HG03442 (cell line): ENCODE measurements at regions not wholly inside any gene's neighbourhood (a gene's known extent, or its start where the extent isn't known, plus 50 kb on each side); places are given as distances from the start of the nearest gene placed in this dataset.
"Not testable (repeated sequence)": the region's sequence is repeated elsewhere in the genome, so short reads cannot be mapped to it uniquely, and the experiment has no call there.

Experiments
- ATAC-seq: cut with Tn5 transposase; IDR thresholded peaks from one replicate; pipeline ENCODE4 v1.9.1; 2021; ENCODE audit warnings: mild to moderate bottlenecking, moderate library complexity; ENCODE audit not compliant: unreplicated experiment

DNA sequence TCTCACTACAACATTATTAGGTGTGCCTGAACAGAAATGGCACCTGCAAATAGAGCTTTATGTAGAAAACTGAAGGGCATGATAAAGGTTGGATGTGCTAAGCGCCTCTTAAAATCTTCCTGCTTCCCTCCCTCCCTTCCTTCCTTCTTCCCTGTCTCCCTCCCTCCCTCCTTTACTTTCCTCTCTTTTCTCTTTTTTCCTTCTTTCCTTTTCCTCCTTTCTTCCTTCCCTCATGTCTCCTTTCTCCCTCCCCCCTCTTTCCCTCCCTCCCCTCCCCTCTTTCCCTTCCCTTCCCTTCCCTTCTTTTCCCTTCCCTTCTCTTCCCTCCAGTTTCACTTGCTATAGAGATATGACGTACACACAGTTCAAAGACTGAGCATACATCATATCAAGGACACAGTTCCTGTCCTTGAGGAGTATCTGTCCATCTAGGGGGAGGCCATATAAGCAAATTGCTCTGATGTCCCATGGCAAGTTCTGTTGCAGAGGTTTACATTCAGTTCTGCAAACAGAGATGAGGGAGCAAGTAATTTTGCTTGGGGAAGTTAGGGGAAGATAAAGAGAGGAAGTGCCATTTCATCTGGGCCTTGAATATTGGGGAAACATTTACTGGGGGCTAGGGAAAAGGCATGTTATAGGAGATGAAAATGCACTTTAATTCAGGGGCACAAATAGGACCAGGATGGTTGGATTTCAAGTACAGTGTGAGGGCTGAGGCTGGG lies 79.0 kb upstream of the EEF1E1 start:
- no peak for ATAC-seq

DNA sequence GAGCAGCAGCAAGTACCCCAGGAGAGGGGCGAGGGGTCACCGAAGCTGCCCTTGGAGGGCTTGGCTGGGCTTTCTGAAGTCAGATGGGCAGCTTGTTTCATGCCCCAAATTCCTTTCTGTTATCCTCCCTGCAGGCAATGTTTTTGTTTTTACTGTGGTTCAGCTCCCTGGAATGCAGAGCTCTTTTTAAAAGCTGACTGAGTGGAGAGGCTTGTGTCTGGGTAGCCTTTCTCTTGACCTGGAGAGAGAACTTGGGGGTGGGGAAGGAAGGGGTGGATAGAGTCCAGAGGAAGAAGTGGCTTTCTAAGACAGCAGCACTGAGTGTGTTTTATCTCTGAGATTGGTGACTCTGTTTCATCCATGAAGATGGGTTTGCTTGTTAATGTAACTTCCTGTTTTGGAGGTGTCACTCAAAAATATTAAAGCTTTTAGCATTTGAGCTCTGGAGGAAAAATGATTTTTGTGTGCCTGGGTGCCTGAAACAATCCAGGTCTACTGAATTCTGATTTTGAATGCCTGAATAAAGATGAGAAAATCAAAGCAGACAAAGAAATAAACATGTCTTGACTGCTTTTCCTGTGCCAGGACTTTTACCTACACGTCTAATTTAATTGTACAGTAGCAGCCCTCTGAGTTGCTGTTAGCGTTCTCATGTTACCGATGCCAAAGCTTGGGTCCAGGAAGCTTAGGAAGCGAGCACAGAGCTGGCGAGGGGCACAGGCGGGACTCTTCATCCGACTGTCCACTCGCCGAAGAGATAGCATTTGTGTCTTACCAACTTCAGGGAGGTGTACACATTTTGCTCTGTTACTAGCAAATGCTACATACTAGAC lies 78.2 kb upstream of the EEF1E1 start:
- no peak for ATAC-seq

DNA sequence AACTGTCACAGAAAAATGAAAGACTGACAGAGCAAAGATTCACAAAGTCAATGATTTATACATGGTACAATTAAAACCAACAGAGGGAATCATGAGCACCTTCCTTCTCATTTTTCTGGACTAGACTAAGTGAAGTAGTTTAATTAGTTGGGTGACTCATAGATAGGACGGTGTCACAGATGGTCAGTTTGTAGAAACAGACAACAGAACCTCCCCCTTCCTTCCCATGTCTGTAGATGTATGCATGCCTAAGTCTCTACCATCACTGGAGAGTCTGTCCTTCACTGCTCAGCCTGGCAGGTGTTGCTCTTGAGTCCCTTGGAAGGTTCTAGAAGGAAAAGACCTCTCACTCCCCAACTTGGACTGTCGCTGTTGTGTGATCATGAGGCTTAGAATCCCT lies 75.4 kb upstream of the EEF1E1 start:
- no peak for ATAC-seq

DNA sequence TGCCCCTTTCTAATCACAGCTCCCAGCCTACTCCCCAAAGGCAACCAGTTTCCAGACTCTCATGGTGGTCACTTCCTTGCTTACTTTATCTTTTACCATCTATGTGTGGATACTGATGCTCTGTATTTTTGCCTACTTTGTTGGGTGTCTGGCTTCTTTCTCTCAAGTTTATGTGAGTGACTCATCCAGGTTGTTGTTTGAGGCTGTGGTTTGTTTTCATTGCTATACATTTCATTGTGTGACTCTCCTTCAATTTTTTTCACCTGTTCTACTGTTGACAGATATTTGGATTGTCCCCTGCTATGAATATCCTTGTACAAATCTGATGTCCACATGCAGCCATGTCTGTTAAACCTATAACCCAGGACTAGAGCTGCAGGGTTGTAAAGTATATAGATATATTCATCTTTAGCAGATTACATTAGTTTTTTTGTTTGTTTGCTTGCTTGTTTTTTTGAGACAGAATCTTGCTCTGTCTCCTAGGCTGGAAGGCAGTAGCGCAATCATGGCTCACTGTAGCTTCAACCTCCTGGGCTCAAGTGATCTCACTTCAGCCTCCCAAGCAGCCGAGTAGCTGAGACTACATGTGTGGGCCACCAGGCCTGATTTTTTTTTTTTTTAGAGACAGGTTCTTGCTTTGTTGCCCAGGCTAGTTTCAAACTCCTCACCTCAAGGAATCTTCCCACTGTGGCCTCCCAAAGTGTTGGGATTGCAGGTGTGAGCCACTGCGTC lies 72.9 kb upstream of the EEF1E1 start:
- ATAC-seq = no peak

DNA sequence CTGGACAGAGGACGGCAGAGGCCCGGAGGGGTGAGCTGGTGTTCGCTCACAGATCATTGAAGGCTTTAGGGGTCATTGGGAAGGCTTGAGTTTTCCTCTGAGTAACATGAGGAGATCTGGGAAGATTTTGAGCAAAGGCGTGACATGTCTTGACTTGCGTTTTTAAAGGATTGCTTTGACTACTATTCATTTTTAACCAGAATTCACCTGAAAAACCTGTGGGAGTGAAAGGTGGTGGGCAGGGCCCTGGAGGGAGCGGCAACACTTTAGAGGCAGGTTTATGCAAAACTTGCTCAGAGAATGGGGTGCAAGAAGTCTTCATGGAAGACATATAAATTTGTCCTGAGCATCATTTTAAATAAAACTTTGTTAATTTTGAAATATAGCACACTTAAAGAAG lies 72.2 kb upstream of the EEF1E1 start:
- no peak for ATAC-seq

DNA sequence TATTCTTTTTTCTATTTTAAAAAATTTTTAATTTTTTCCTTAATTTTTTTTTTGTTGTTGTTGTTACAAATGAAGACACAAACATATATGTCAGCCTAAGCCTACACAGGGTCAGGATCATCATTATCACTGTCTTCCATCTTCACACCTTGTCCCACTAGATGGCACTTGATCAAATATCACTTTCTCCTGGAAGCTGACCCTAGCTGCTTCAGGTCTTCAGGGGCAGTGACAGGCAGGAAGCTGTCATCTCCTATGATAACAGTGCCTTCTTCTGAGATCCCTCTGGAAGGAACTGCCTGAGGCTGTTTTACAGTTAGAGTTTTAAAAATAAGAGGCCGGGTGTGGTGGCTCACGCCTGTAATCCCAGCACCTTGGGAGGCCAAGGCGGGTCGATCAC lies 70.2 kb upstream of the EEF1E1 start:
- ATAC-seq = no peak

DNA sequence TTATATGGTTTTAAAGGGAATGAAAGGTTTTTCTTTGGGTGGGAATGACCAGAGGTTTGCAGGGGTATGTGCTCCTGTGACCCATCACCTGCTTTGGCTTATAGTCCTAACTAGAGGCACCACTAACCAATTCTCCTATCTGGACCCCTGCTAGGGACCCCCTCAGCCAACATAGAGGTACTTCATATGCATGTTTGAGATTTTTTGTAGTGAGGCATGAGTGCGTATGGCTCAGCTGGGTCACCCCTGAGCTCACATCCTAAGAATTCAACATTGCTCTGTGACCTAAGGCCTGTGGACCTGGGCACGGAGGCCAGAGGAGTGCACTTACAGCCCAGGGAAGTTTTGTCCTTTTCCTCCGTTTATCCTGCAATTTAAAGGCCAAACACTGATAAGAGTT lies 68.4 kb upstream of the EEF1E1 start:
- no peak for ATAC-seq

DNA sequence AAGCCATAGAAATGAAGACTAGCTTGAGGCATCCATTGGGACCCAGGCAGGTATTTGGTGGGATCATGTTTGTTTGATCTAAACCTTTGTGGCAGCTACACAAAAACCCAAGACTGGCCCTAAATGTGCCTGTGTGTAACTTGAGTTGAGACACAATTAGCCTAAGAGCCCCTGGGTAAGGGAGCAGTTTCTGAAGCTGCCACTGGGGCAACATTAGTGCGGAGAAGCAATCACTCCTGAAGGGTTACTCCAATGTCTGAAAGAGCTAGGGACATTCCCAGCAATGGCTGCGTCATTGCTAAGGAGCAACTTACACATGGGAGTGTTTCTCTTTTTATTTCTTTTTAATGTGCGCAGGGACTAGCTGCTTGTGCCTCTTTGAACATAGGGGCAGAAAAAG lies 67.9 kb upstream of the EEF1E1 start:
- ATAC-seq = no peak

DNA sequence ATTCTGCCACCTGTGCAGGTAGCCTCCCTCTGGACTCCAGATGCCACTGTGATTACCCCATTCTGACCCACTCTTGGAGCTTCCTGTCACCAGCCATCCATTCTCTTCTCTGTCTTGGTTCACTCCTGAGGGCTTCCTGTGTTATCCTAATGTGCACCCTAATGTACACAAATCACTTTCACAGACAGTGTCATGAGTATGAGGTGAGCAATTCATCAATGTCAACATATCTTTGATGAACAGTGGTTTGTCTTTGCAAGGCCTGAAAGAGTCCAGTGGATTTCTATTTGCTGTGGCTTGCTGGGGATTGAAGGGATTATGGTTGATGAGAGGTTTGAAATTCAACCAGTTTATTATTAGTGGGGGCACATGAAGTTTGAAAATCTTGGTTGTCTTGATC lies 63.8 kb upstream of the EEF1E1 start:
- ATAC-seq = no peak

DNA sequence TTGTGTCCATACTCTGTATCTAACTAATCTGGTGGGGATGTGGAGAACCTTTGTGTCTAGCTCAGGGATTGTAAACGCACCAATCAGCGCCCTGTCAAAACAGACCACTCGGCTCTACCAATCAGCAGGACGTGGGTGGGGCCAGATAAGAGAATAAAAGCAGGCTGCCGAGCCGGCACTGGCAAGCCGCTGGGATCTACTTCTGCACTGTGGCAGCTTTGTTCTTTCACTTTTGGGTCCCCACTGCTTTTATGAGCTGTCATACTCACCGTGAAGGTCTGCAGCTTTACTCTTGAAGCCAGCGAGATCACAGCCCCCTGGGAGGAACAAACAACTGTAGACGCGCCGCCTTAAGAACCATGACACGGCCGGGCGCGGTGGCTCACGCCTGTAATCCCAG lies 62.7 kb upstream of the EEF1E1 start:
- ATAC-seq = not testable (repeated sequence)

DNA sequence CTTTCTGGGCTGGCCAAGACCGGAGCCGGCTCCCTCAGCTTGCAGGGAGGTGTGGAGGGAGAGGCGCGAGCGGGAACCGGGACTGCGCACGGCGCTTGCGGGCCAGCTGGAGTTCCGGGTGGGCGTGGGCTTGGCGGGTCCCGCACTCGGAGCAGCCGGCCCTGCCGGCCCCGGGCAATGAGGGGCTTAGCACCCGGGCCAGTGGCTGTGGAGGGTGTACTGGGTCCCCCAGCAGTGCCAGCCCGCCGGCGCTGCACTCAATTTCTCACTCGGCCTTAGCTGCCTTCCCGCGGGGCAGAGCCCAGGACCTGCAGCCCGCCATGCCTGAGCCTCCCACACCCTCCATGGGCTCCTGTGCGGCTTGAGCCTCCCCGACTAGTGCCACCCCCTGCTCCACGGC lies 61.9 kb upstream of the EEF1E1 start:
- ATAC-seq = not testable (repeated sequence)

DNA sequence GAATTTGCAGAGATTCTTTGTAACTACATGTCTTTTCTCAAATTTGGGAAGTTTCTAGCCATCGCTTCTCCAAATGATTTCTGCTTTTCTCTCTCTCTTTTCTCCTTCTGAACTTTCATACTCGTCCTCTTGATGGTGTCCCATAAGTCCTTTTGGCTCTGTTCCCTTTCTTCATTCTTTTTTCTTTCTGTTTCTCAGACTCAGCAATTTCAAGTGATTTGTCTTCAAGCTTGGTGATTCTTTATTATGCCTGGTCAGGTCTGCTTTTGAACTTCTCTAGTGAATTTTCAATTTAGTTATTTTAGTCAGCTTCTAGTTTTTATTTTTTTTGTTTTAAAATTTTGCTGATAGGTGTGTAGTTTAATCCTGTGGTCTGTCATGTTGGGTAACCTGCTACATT lies 57.6 kb upstream of the EEF1E1 start:
- ATAC-seq = no peak

DNA sequence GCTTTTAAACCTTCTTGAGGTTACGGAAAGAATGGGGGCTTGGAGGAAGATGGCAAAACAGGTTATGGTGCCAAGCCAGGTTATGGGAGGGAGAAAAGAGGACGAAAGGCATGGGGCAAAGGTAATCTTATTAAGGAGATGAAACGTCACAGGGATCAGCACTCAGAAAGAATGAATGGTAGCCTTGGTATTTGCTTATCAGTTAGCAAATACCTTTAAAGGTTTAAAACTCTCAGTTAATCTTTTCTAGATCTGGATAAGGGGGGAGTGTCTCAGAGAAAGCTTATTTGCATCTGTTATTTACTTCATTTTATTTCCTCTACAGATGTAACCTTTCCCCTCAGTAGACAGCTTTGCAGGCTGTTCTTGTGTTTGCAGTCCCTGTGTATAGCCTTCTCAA lies 55.5 kb upstream of the EEF1E1 start:
- no peak for ATAC-seq

DNA sequence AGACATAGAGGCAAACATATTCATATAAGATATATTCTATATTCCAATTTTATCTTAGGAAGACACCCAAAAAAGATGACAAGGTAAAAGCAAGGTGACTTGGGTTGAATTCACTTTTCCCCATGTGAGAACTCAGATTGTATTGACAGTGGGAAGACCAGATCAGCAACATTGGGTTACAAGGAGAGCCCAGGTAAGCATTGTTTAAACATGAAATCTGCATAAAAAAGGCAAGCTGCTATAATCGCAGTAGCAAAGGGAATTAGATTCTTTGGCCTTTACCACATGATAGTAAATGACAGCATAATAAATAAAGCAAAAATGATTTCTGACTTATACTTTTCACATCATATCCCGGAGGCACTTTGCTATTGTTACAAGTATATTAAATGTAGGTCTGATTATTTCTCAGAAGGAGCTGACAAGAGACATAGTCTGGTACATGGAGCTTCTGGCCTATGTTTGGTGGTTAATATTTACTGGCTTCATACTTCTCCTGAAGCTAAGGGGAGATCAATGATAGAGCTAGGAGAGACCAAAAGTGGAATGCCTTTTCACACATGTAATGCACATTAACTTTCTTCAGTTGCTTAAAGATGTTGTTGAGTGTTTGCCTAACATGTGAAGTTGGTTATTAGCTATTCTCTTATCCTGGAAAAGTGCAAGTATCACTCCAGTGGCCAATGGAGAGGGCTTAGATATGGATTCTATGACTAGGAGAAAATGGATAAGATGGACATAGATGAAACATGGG lies 53.1 kb upstream of the EEF1E1 start:
- no peak for ATAC-seq
